Liver (tissue), 8 donors: ENCODE measurements at regions not wholly inside any gene's neighbourhood (a gene's known extent, or its start where the extent isn't known, plus 50 kb on each side); places are given as distances from the start of the nearest gene placed in this dataset.
A peak's percentile ranks its signal among the peaks of the same experiment; 100 is the strongest.

ENCODE experiments used
- DNase-seq: peaks from one replicate; pipeline ENCODE4 v3.0.0-alpha.2; 2017; ENCODE audit warnings: low spot score
- H3K27ac ChIP-seq, 2 donors: one replicate each; pipeline ENCODE4 v1.7.0; 2013; ENCODE audit warnings: inconsistent platforms in 2 of 2, low read length in 2 of 2, control low read depth in 1 of 2, low read depth in 1 of 2, mild to moderate bottlenecking in 1 of 2
- H3K27me3 ChIP-seq, 4 donors: one replicate each; pipeline versions ENCODE4 v1.6.1 to v1.7.0; 2013; ENCODE audit warnings: low read length in 3 of 4, inconsistent platforms in 1 of 4, mild to moderate bottlenecking in 1 of 4, moderate library complexity in 1 of 4; ENCODE audit not compliant: control insufficient read depth in 4 of 4, insufficient read depth in 4 of 4
- H3K36me3 ChIP-seq, 4 donors: one replicate each; pipeline versions ENCODE4 v1.6.1 to v1.7.0; 2013; ENCODE audit warnings: low read length in 3 of 4, mild to moderate bottlenecking in 3 of 4, low read depth in 1 of 4, moderate library complexity in 1 of 4; ENCODE audit not compliant: control insufficient read depth in 4 of 4, insufficient read depth in 3 of 4
- H3K4me1 ChIP-seq, 4 donors: one replicate each; pipeline versions ENCODE4 v1.6.1 to v1.7.0; 2013; ENCODE audit warnings: low read length in 3 of 4, mild to moderate bottlenecking in 3 of 4, moderate library complexity in 1 of 4; ENCODE audit not compliant: control insufficient read depth in 4 of 4, insufficient read depth in 4 of 4
- H3K4me3 ChIP-seq, 3 donors: one replicate each; pipeline versions ENCODE4 v1.6.1 to v1.7.0; 2013; ENCODE audit warnings: low read length in 3 of 3, control low read depth in 1 of 3, low read depth in 1 of 3, mild to moderate bottlenecking in 1 of 3
- H3K9ac ChIP-seq, 2 donors: one replicate each; pipeline ENCODE4 v1.7.0; 2013; ENCODE audit warnings: low read length in 2 of 2, mild to moderate bottlenecking in 2 of 2, moderate library complexity in 2 of 2, control low read depth in 1 of 2, low read depth in 1 of 2
- H3K9me3 ChIP-seq, 4 donors: one replicate each; pipeline versions ENCODE4 v1.6.1 to v1.7.0; 2013; ENCODE audit warnings: low read length in 3 of 4; ENCODE audit not compliant: control insufficient read depth in 4 of 4
- ATF3 ChIP-seq: IDR thresholded peaks from 2 replicates; pipeline ENCODE4 v1.6.1; 2016; ENCODE audit warnings: antibody characterized with exemption
- CTCF ChIP-seq: fragments of 150-350 bp; IDR thresholded peaks from 2 replicates; pipeline ENCODE4 v1.5.1; 2017; ENCODE audit warnings: improper control_type of control experiment, low read depth, low read length; ENCODE audit not compliant: missing input control
- EGR1 ChIP-seq, 2 donors: IDR thresholded peaks; 2 replicates each; pipeline ENCODE4 v1.6.1; 2016 to 2018; ENCODE audit warnings: antibody characterized with exemption in 2 of 2, low read depth in 2 of 2
- FOXA2 ChIP-seq: IDR thresholded peaks from 2 replicates; pipeline ENCODE4 v1.6.1; 2016; ENCODE audit warnings: antibody characterized with exemption
- GABPA ChIP-seq, 2 donors: IDR thresholded peaks in 1 of 2; conservative IDR thresholded peaks in 1 of 2; 2 replicates each; pipeline ENCODE4 v1.6.1; 2016; ENCODE audit warnings: antibody characterized with exemption in 2 of 2, mild to moderate bottlenecking in 1 of 2, moderate library complexity in 1 of 2
- HNF4A ChIP-seq, 2 donors: conservative IDR thresholded peaks; 2 replicates each; pipeline ENCODE4 v1.6.1; 2016; ENCODE audit warnings: antibody characterized with exemption in 2 of 2, mild to moderate bottlenecking in 2 of 2
- HNF4G ChIP-seq: IDR thresholded peaks from 2 replicates; pipeline ENCODE4 v1.6.1; 2016; ENCODE audit warnings: antibody characterized with exemption
- JUND ChIP-seq, 2 donors: IDR thresholded peaks; 2 replicates each; pipeline ENCODE4 v1.6.1; 2016; ENCODE audit warnings: antibody characterized with exemption in 2 of 2
- RAD21 ChIP-seq, 2 donors: IDR thresholded peaks; 2 replicates each; pipeline ENCODE4 v1.6.1; 2016; ENCODE audit warnings: antibody characterized with exemption in 2 of 2, mild to moderate bottlenecking in 2 of 2
- REST ChIP-seq: IDR thresholded peaks from 2 replicates; pipeline ENCODE4 v1.6.1; 2016; ENCODE audit warnings: antibody characterized with exemption, mild to moderate bottlenecking
- RXRA ChIP-seq, 2 donors: IDR thresholded peaks; 2 replicates each; pipeline ENCODE4 v1.6.1; 2017 to 2018; ENCODE audit warnings: antibody characterized with exemption in 2 of 2, mild to moderate bottlenecking in 1 of 2
- SP1 ChIP-seq: IDR thresholded peaks from 2 replicates; pipeline ENCODE4 v1.6.1; 2018; ENCODE audit warnings: antibody characterized with exemption, mild to moderate bottlenecking
- ZBTB33 ChIP-seq: IDR thresholded peaks from 2 replicates; pipeline ENCODE4 v1.6.1; 2016; ENCODE audit warnings: antibody characterized with exemption
- WGBS: extraction: QIAGEN DNeasy Blood & Tissue Kit; methylation state at CpG from one replicate; pipeline ENCODE4 v1.1.7; 2013; 5-methylcytosine and 5-hydroxymethylcytosine counted together
- donor health status: healthy.
- donor health status: healthy.
- donor health status: healthy.
- donor health status: healthy.
- donor health status: healthy.

GRCh38 chr11:15837901-15838489 lies 518.4 kb downstream of the SOX6 start:
- peak in 1 of 2 donors; percentile 21 for TF ChIP-seq RAD21 (IDR thresholded peaks at IDR 0.05)
- TF ChIP-seq HNF4A (conservative IDR thresholded peaks at IDR 0.05): peak; percentile 84 to 94
- TF ChIP-seq REST: no peak
- peak in 1 of 2 donors; percentile 25 for TF ChIP-seq EGR1 (IDR thresholded peaks at IDR 0.05; ENCODE audit: low read depth in 2 of 2)
- TF ChIP-seq RXRA (IDR thresholded peaks at IDR 0.05): peak; percentile 49 to 54
- peak in 1 of 2 donors; percentile 55 for TF ChIP-seq JUND (IDR thresholded peaks at IDR 0.05)
- peak; percentile 79 for TF ChIP-seq SP1
- no peak for TF ChIP-seq GABPA (IDR thresholded peaks at IDR 0.05 in 1 of 2, conservative IDR thresholded peaks at IDR 0.05 in 1 of 2)
- TF ChIP-seq ZBTB33: peak; percentile 20
- TF ChIP-seq ATF3: peak; percentile 39
- peak; percentile 80 for TF ChIP-seq HNF4G
- no peaks in the 10 kb centered on the region for H3K27me3 ChIP-seq
- H3K36me3 ChIP-seq: no peaks in the 10 kb centered on the region
- H3K27ac ChIP-seq: no peak overlapping the region
- H3K9me3 ChIP-seq: no peaks in the 10 kb centered on the region
- no peak overlapping the region for H3K4me3 ChIP-seq
- no peak overlapping the region for H3K9ac ChIP-seq
- peaks cover 0 to 2% (median 0%) of the 10 kb centered on the region in 4 donors for H3K4me1 ChIP-seq
- DNase-seq: no peak
- 93% methylated on average over 4 of the region's 4 CpGs for WGBS

- DNase-seq: no peak
- no peaks in the 10 kb centered on the region for H3K9me3 ChIP-seq
- no peaks in the 10 kb centered on the region for H3K27me3 ChIP-seq
- H3K4me1 ChIP-seq: peaks cover 0 to 2% (median 0%) of the 10 kb centered on the region in 4 donors
- TF ChIP-seq CTCF (no peak), FOXA2 (no peak), EGR1 (IDR thresholded peaks at IDR 0.05; ENCODE audit: low read depth in 2 of 2) (no peak), ZBTB33 (no peak), ATF3 (no peak), SP1 (no peak), GABPA (IDR thresholded peaks at IDR 0.05 in 1 of 2, conservative IDR thresholded peaks at IDR 0.05 in 1 of 2) (no peak)
- H3K9ac ChIP-seq: no peak overlapping the region
- H3K4me3 ChIP-seq: no peak overlapping the region
- WGBS: 84% methylated on average over 3 of the region's 3 CpGs
- H3K27ac ChIP-seq: no peak overlapping the region
- no peaks in the 10 kb centered on the region for H3K36me3 ChIP-seq
Observed at GRCh38 chr11:15839061-15839460, 517.3 kb downstream of the SOX6 start.
